HG02870 (cell line): ENCODE measurements at regions not wholly inside any gene's neighbourhood (a gene's known extent, or its start where the extent isn't known, plus 50 kb on each side); places are given as distances from the start of the nearest gene placed in this dataset.
"Not testable (repeated sequence)": the region's sequence is repeated elsewhere in the genome, so short reads cannot be mapped to it uniquely, and the experiment has no call there.

Experiments used
- ATAC-seq: cut with Tn5 transposase; IDR thresholded peaks from one replicate; pipeline ENCODE4 v1.9.1; 2021; ENCODE audit warnings: mild to moderate bottlenecking, moderate library complexity; ENCODE audit not compliant: unreplicated experiment

DNA sequence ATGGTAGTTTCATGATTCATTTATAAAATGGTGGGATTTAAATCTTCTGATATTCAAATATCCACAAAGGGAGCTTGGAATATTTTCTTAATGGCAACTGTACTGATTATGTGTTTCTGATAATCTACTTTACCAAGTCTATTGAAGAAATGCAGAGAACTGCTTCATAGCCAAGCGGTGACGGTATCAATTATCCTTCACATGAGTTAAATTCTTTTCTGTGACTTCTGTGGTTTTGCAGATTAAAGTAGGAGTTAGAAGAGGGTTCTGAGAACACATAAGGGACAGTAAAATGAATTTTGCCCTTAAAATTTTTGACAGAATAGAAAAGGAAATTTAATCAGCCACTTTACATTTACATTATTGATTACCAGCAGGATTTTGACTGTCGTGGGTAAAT lies 563.2 kb downstream of the GBE1 start:
- ATAC-seq: no peak

- no peak for ATAC-seq
These were observed 564.1 kb downstream of the GBE1 start for GRCh38 chr3:81197386-81197785.

DNA sequence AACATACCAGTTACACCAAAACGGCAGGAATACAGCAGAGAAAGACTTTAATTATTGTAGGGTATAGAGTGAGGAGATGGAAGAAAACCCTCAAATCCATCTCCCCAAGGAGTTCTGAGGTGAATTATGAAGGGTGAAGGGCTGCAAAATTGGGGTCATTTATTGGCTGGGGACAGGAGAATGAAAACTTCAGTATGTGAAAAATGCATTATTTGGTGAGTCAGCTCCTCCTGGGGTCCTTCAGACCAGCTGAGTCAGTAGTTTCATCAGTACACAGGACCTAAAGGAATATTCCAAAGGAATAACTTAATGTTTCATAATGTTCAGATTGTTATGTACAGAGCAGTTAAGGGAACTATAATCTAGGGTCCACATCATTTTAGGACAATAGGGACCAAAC lies 566.0 kb downstream of the GBE1 start:
- ATAC-seq: no peak

DNA sequence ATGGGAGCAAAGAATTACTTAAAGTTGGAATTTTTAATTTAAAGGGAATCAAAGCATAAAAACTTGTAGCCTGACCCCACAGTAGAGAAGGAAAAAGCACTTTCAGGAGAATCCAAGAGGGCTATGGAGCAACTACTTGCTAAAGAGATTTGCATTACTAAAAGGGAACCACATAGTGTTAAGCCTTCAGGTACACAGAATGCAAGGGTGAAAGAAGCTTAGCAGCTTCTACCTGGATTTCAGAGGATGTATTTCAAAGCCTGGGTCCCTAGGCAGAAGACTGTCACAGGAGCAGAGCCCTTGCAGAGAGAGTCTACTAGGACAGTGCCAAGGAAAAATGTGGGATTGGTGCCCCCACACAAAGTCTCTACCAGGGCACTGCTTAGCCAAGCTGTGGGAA lies 575.0 kb downstream of the GBE1 start:
- no peak for ATAC-seq

DNA sequence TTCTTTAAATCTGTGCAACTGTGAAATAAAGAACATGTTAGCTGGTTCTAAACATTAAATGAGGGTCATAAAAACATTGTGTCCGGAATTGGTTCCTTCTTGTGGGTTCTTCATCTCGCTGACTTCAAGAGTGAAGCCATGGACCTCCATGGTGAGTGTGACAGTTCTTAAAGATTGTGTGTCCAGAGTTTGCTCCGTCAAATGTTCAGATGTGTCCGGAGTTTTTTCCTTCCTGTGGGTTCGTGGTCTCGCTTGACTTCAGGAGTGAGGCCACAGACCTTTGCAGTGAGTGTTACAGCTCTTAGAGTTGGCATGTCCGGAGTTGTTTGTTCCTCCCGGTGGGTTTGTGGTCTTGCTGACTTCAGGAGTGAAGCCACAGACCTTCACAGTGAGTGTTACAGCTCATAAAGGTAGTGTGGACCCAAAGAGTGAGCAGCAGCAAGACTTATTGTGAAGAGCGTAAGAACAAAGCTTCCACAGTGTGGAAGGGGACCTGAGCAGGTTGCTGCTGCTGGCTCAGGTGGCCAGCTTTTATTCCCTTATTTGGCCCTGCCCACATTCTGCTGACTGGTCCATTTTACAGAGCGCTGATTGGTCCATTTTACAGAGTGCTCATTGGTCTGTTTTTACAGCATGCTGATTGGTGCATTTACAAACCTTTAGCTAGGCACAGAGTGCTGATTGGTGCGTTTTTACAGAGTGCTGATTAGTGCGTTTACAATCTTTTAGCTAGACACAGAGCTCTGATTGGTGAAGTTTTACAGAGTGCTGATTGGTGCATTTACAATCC lies 579.2 kb downstream of the GBE1 start:
- not testable (repeated sequence) for ATAC-seq

- ATAC-seq: peak; percentile 58
These were observed 587.9 kb downstream of the GBE1 start for GRCh38 chr3:81173514-81173913.

DNA sequence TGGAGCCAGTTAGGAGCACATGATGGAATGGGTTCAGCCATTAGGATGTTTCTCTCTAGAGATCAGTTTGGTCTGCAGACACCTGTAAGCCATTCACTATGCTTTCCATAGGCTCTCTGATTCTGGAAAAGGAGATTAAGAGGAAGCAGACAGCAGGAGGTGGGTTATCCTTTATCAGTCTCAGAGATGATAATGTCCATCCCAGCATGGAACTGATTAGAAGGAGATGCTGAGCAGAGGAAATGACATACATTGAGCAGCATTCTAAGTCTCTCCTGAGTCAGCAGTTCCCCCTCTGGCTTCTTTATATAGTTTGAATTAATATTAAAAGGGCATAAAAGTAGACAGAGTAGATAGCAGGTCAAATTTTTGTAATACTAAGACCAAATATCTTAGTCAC lies 591.1 kb downstream of the GBE1 start:
- no peak for ATAC-seq

GRCh38 chr3:81164806-81165205 lies 596.6 kb downstream of the GBE1 start:
- ATAC-seq: no peak

DNA sequence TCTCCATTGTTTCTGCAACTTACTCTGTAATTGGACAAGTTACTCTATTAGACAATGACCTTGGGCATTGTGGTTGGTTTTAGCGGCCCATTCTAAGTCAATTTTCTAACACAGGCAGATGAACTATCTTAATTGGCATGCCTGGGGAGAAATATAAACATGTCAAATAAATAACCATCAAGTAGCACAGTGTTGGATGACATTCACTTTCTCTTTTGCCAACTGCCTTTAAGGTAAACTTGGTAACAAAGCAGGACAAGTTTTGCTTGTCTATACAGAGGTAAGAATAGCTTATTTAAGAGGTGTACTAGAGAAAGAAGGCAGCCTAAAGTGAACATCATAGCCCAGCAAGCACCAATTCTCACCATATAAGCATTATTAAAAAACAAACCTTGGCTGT lies 599.6 kb downstream of the GBE1 start:
- ATAC-seq: no peak

- no peak for ATAC-seq
These were observed 600.3 kb downstream of the GBE1 start for GRCh38 chr3:81161100-81161499.

- no peak for ATAC-seq
These were observed 606.8 kb downstream of the GBE1 start for GRCh38 chr3:81154611-81155143.

- ATAC-seq: no peak
These were observed 609.3 kb downstream of the GBE1 start for GRCh38 chr3:81152156-81152555.

DNA sequence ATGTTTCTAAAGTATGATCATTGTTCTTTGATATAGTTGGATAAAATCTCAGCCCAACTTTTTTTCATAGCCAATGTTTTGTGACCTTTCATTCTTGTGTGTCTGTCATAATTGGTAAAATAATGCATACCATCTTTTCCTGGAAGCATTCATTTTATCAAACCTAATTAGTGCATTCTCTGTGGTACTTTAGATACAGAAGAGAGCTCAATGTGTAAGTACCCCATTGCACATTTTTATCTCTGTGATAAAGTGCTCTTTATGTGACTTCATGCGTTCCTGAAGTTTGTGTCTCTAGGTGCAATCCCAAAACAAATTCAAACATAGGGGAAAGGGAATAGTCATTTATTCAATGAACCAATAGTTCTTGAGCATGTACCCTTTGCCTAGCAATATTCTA lies 628.5 kb downstream of the GBE1 start:
- no peak for ATAC-seq

- no peak for ATAC-seq
These were observed 655.5 kb downstream of the GBE1 start for GRCh38 chr3:81105789-81106488.

DNA sequence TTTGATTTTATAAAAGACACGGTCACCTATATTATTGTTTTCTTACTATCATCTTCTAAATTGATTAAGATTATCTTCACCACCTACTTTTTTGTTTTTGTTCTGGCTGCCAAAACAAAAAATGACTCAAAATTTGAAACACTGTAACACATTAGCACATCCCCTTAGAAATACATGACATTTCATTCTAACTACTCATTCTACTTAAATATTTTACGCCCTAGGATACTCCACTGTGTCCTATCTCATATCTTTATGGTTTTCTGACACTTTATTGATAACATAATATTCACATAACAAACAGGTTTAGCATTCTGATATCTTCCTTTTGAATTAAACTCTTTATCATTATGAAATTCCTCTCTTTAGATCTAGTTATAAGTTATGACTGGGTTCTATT lies 656.2 kb downstream of the GBE1 start:
- ATAC-seq: no peak

GRCh38 chr3:81097889-81098288 lies 663.6 kb downstream of the GBE1 start:
- no peak for ATAC-seq

DNA sequence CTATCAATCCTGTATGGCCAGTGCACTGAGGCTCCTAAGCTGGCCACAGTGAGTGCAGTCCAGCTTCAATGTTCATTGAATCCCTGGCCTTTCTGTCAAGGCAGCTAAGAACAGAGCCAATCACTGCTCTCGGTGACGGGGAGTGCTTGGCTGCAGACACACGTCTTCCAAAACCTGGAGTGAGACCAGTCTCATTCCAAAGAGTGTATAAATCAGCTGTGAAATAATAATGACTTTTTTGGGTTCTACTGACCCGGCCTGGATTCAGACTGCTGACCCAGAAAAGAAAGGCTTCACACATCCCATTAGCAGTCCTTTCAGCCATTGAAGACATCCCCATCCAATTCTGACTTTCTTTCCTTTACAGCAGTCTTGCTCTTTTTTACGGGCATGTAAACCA lies 665.5 kb downstream of the GBE1 start:
- no peak for ATAC-seq

- ATAC-seq: no peak
These were observed 666.5 kb downstream of the GBE1 start for GRCh38 chr3:81094986-81095385.

- ATAC-seq: no peak
These were observed 673.8 kb downstream of the GBE1 start for GRCh38 chr3:81087607-81088006.

DNA sequence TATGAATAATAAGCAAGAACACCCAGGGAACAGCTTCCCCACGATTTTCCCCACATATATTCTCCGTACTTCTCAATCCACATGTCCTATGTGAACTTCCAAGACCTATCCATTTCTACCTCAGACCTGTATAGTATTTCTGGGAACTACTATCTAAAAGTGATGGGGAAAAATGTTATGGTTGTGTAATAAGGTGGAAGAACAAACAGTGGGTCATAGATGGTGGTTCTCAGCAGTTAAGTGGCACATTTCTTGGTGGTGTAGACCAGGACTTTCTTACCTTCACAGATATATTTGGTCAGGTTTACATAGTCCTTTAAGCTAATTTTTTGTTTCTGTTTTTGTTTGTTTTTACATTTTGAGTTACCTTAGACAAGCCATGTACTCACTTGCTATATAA lies 675.1 kb downstream of the GBE1 start:
- ATAC-seq: no peak

- ATAC-seq: no peak
These were observed 680.8 kb downstream of the GBE1 start for GRCh38 chr3:81080608-81081007.

DNA sequence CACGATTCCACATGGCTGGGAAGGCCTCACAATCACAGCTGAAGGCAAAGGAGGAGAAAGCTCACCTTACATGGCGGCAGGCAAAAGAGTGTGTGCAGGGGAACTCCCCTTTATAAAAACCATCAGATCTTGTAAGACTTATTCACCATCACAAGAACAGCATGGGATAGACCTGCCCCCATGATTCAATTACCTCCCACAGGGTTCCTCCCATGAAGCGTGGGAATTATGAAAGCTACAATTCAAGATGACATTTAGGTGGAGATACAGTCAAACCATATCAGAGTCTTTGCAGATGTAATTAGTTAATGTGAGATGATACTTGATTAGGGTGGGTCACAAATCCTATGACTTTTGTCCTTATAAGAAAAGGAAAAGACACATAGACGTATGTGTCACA lies 688.9 kb downstream of the GBE1 start:
- no peak for ATAC-seq
